SK-N-SH (cell line): ENCODE measurements at regions not wholly inside any gene's neighbourhood (a gene's known extent, or its start where the extent isn't known, plus 50 kb on each side); places are given as distances from the start of the nearest gene placed in this dataset.

Source experiments
- CTCF ChIA-PET: fragments of 300-600, 350-600 bp; formaldehyde crosslinking; extraction: SDS; loops from one replicate; lab custom pipeline; 2021; lab: Yijun Ruan, JAX
- POLR2A ChIA-PET: fragments of 350-600 bp; sonication (Branson Sonifier 250); formaldehyde crosslinking; extraction: SDS; loops from one replicate; lab custom pipeline; 2020; ENCODE audit warnings: antibody characterized with exemption, inconsistent platforms; lab: Yijun Ruan, JAX
- DNase-seq: peaks from one replicate; pipeline ENCODE4 v3.0.0; 2012
- H2AFZ ChIP-seq: fragments of 200-600 bp; sonication (generic); 2 replicates; pipeline ENCODE4 v1.8.1; 2016; ENCODE audit warnings: antibody characterized with exemption, mild to moderate bottlenecking, low read depth
- H3F3A ChIP-seq: fragments of 200-600 bp; sonication (generic); replicated peaks from 2 replicates; pipeline ENCODE3; 2016; ENCODE audit warnings: antibody characterized with exemption, mild to moderate bottlenecking; ENCODE audit not compliant: insufficient read depth
- H3K27ac ChIP-seq, 2 experiments: fragments of 200-500 bp in 1 of 2; fragments of 200-600 bp in 1 of 2; sonication (Bioruptor generic) in 1 of 2; sonication (generic), shearing (Covaris generic) in 1 of 2; 2 replicates each; pipeline versions ENCODE4 v1.5.1 to v1.6.1; 2014 to 2016; ENCODE audit warnings: low read depth in 2 of 2, inconsistent platforms in 1 of 2, low read length in 1 of 2, mild to moderate bottlenecking in 1 of 2, mixed read lengths in 1 of 2
- H3K27me3 ChIP-seq: fragments of 200-600 bp; sonication (generic), shearing (Covaris generic); 2 replicates; pipeline ENCODE4 v1.6.1; 2016; ENCODE audit warnings: mixed run types; ENCODE audit not compliant: insufficient read depth
- H3K36me3 ChIP-seq, 2 experiments: fragments of 200-500 bp in 1 of 2; fragments of 200-600 bp in 1 of 2; sonication (Bioruptor generic) in 1 of 2; sonication (generic) in 1 of 2; replicated peaks in 1 of 2; 2 replicates each; pipeline versions ENCODE3 to v1.5.1; 2014 to 2016; ENCODE audit warnings: low read length in 1 of 2, mild to moderate bottlenecking in 1 of 2; ENCODE audit not compliant: insufficient read depth in 2 of 2, control insufficient read depth in 1 of 2
- H3K4me1 ChIP-seq, 2 experiments: fragments of 200-500 bp in 1 of 2; fragments of 200-600 bp in 1 of 2; sonication (Bioruptor generic) in 1 of 2; sonication (generic), shearing (Covaris generic) in 1 of 2; 2 replicates each; pipeline versions ENCODE4 v1.5.1 to v1.6.1; 2014 to 2016; ENCODE audit warnings: low read depth in 1 of 2, low read length in 1 of 2, mixed run types in 1 of 2; ENCODE audit not compliant: insufficient read depth in 2 of 2, control insufficient read depth in 1 of 2
- H3K4me2 ChIP-seq: fragments of 200-600 bp; sonication (generic), shearing (Covaris generic); 2 replicates; pipeline ENCODE4 v1.6.1; 2017; ENCODE audit warnings: mixed run types
- H3K4me3 ChIP-seq, 2 experiments: fragments of 200-500 bp in 1 of 2; fragments of 200-600 bp in 1 of 2; sonication (Bioruptor generic) in 1 of 2; sonication (generic), shearing (Covaris generic) in 1 of 2; 2 replicates each; pipeline versions ENCODE4 v1.5.1 to v1.8.1; 2014 to 2016; ENCODE audit warnings: low read depth in 2 of 2, inconsistent platforms in 1 of 2, low read length in 1 of 2, mild to moderate bottlenecking in 1 of 2, mixed read lengths in 1 of 2, moderate library complexity in 1 of 2
- H3K79me2 ChIP-seq: fragments of 200-600 bp; sonication (generic); 2 replicates; pipeline ENCODE4 v1.8.1; 2017; ENCODE audit warnings: mild to moderate bottlenecking; ENCODE audit not compliant: insufficient read depth
- H3K9ac ChIP-seq: fragments of 200-600 bp; sonication (generic); 2 replicates; pipeline ENCODE4 v1.6.1; 2017; ENCODE audit warnings: mixed run types
- H3K9me2 ChIP-seq: fragments of 200-600 bp; sonication (generic); 2 replicates; pipeline ENCODE4 v1.6.1; 2017; ENCODE audit warnings: mixed run types
- H3K9me3 ChIP-seq: fragments of 200-600 bp; sonication (generic); 2 replicates; pipeline ENCODE4 v1.6.1; 2017; ENCODE audit warnings: mixed run types, mild to moderate bottlenecking, moderate library complexity
- H4K20me1 ChIP-seq: fragments of 200-600 bp; sonication (generic); 2 replicates; pipeline ENCODE4 v1.6.1; 2017; ENCODE audit warnings: mild to moderate bottlenecking, mixed run types; ENCODE audit not compliant: insufficient read depth
- CHD2 ChIP-seq: fragments of 150-350 bp; IDR thresholded peaks from 2 replicates; pipeline ENCODE4 v1.6.1; 2018; ENCODE audit warnings: low read length; ENCODE audit not compliant: partially characterized antibody
- CTCF ChIP-seq: fragments of 200-600 bp; sonication (generic); IDR thresholded peaks from 2 replicates; pipeline ENCODE4 v1.6.1; 2017; ENCODE audit warnings: antibody characterized with exemption, mild to moderate bottlenecking, moderate library complexity
- ELF1 ChIP-seq: IDR thresholded peaks from 2 replicates; pipeline ENCODE4 v1.4.0; 2012
- EP300 ChIP-seq, 2 experiments: IDR thresholded peaks; 2 replicates each; pipeline versions ENCODE4 v1.4.0 to v1.6.1; 2012; ENCODE audit warnings: borderline replicate concordance in 1 of 2, low read depth in 1 of 2, low read length in 1 of 2
- FOSL2 ChIP-seq: IDR thresholded peaks from 2 replicates; pipeline ENCODE4 v1.4.0; 2012; ENCODE audit warnings: low read depth, mild to moderate bottlenecking, moderate library complexity, borderline replicate concordance
- FOXJ3 ChIP-seq: sonication (generic); formaldehyde crosslinking; IDR thresholded peaks from 2 replicates; pipeline ENCODE4 v1.5.1; 2020; ENCODE audit warnings: mild to moderate bottlenecking, missing genetic modification reagents
- FOXM1 ChIP-seq: IDR thresholded peaks from 2 replicates; pipeline ENCODE4 v1.4.0; 2012; ENCODE audit warnings: low read depth, mild to moderate bottlenecking
- GATA2 ChIP-seq: sonication (generic); formaldehyde crosslinking; IDR thresholded peaks from 2 replicates; pipeline ENCODE4 v1.5.0; 2020; ENCODE audit warnings: mild to moderate bottlenecking, missing genetic modification reagents
- IRF3 ChIP-seq: fragments of 150-350 bp; IDR thresholded peaks from 2 replicates; pipeline ENCODE4 v1.6.1; 2016; ENCODE audit warnings: mild to moderate bottlenecking, low read depth, low read length
- JUND ChIP-seq: IDR thresholded peaks from 2 replicates; pipeline ENCODE4 v1.4.0; 2012
- MAX ChIP-seq: IDR thresholded peaks from 2 replicates; pipeline ENCODE4 v1.4.0; 2012; ENCODE audit warnings: low read depth
- MEF2A ChIP-seq: IDR thresholded peaks from 2 replicates; pipeline ENCODE4 v1.4.0; 2012; ENCODE audit warnings: low read depth, borderline replicate concordance
- NFIC ChIP-seq: IDR thresholded peaks from 2 replicates; pipeline ENCODE4 v1.4.0; 2012; ENCODE audit warnings: borderline replicate concordance
- RAD21 ChIP-seq: IDR thresholded peaks from 2 replicates; pipeline ENCODE4 v1.6.1; 2012; ENCODE audit warnings: mild to moderate bottlenecking, low read length
- RCOR1 ChIP-seq: fragments of 150-350 bp; IDR thresholded peaks from 2 replicates; pipeline ENCODE4 v1.6.1; 2017; ENCODE audit warnings: antibody characterized with exemption, low read length
- RXRA ChIP-seq: IDR thresholded peaks from 2 replicates; pipeline ENCODE4 v1.4.0; 2012; ENCODE audit warnings: low read depth, mild to moderate bottlenecking, borderline replicate concordance
- TAF1 ChIP-seq: IDR thresholded peaks from 2 replicates; pipeline ENCODE4 v1.6.1; 2012; ENCODE audit warnings: low read depth, mild to moderate bottlenecking, low read length, moderate library complexity, borderline replicate concordance
- USF1 ChIP-seq: IDR thresholded peaks from 2 replicates; pipeline ENCODE4 v1.4.0; 2012; ENCODE audit warnings: low read depth, borderline replicate concordance
- USF2 ChIP-seq: fragments of 150-350 bp; IDR thresholded peaks from 2 replicates; pipeline ENCODE4 v1.6.1; 2017; ENCODE audit warnings: antibody characterized with exemption, low read length, low read depth, borderline replicate concordance
- YY1 ChIP-seq: IDR thresholded peaks from 2 replicates; pipeline ENCODE4 v1.4.0; 2012; ENCODE audit warnings: low read depth, mild to moderate bottlenecking

GRCh38 chr2:226423498-226423960 is 376.1 kb downstream of the IRS1 start (continued):
- TF ChIP-seq EP300 (IDR thresholded peaks at IDR 0.05; ENCODE audit: borderline replicate concordance in 1 of 2, low read depth in 1 of 2, low read length in 1 of 2) (peak; percentile 24 to 62; a peak in 2 of 4 replicates), IRF3 (no peak), ELF1 (no peak), USF2 (no peak), CHD2 (no peak), JUND (peak; percentile 38; the same call in 1 of the 2 replicates), CTCF (no peak), RCOR1 (no peak), FOSL2 (0 out of 2 replicates have a peak, but pooled peaks have one; percentile 21), RAD21 (no peak), YY1 (0 out of 2 replicates have a peak, but pooled peaks have one; percentile 31), GATA2 (CRISPR knock-in tag) (no peak), MEF2A (no peak; the same call in 1 of the 2 replicates), NFIC (peak; percentile 68), RXRA (peak; percentile 33; the same call in 1 of the 2 replicates)

GRCh38 chr2:226420646-226421045 is 379.0 kb downstream of the IRS1 start:
- no peak overlapping the region for H3K4me3 ChIP-seq
- no peaks in the 10 kb centered on the region for H3K79me2 ChIP-seq
- H3K4me1 ChIP-seq = peaks cover 0 to 2% of the 10 kb centered on the region in 2 experiments; a peak in 2 of 4 replicates
- H3K4me2 ChIP-seq = no peak overlapping the region
- CTCF ChIA-PET = no interaction called here
- no peak overlapping the region for H3K9ac ChIP-seq
- H2AFZ ChIP-seq = no peak overlapping the region
- H4K20me1 ChIP-seq = no peaks in the 10 kb centered on the region
- no peak overlapping the region for H3K27ac ChIP-seq
- no peaks in the 10 kb centered on the region for H3K27me3 ChIP-seq
- H3K9me3 ChIP-seq = no peaks in the 10 kb centered on the region
- POLR2A ChIA-PET = no interaction called here
- H3K36me3 ChIP-seq = no peaks in the 10 kb centered on the region
- peaks cover 13% of the 10 kb centered on the region for H3F3A ChIP-seq
- no peaks in the 10 kb centered on the region for H3K9me2 ChIP-seq
- TF ChIP-seq TAF1 = no peak
- TF ChIP-seq FOXM1 = no peak
- TF ChIP-seq MAX = no peak
- TF ChIP-seq USF1 = no peak
- no peak for TF ChIP-seq NFIC
- no peak for TF ChIP-seq FOXJ3
- no peak for TF ChIP-seq USF2
- no peak for DNase-seq
